ENCODE measurements at regions not wholly inside any gene's neighbourhood (a gene's known extent, or its start where the extent isn't known, plus 50 kb on each side); places are given as distances from the start of the nearest gene placed in this dataset.
A peak's percentile ranks its signal among the peaks of the same experiment; 100 is the strongest.

DNA sequence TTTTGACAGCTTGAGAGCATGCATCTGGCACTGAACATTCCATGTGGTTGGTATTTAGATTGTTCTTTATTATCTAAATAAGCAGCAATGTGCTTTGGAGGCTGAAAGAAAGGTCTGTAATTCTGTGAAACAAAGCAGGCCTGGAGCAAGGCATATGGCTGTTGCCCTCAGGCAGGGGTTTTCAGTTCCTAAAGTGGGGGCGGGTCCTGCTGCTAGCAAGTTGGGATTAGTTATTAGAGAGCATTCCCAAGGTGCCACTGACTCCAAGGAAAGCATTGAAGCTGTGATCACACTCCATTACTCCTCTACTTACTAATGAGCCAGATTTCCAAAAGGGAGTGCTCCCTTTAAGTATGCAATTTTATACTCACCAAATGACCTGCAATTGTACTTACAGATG lies 432.2 kb downstream of the OLFM4 start:
- peaks cover 10% of the 10 kb centered on the region for H3K4me1 Mint-ChIP-seq
- no peak overlapping the region for H3K27ac Mint-ChIP-seq
- TF ChIP-seq CTCF (IDR thresholded peaks at IDR 0.05) (no peak), EZH2 (IDR thresholded peaks at IDR 0.05) (no peak)

DNA sequence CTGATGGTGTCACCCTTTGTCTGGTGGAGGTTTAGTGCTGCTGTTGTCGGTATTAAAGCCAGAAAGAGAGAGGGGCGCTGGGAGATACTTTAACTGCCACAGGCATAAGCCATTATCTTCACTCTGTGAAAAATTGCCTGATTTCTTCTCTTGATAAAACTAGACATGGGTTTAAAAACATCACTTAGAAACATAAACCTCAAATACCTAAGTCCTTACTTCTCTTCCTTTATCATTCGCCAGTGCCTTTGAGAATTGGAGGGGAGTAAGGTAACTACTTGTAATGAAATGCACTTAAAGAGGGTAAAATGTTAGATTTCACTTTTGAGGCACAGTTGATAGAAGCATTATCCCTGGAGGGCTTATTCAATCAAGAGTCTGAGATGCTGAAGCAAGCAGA lies 434.5 kb downstream of the OLFM4 start:
- Histone ChIP-seq H3K9ac (no peak overlapping the region), H3K9me3 (ENCODE audit: low read depth) (no peaks in the 10 kb centered on the region), H3K27me3 (no peaks in the 10 kb centered on the region), H4K20me1 (ENCODE audit: low read depth) (no peaks in the 10 kb centered on the region), H3K4me2 (no peak overlapping the region), H3K4me3 (no peak overlapping the region), H2AFZ (replicated peaks) (peak overlapping the region; percentile 24), H3K27ac (no peak overlapping the region), H3K36me3 (no peaks in the 10 kb centered on the region), H3F3A (ENCODE audit: low read depth) (no peaks in the 10 kb centered on the region), H3K4me1 (peaks cover 13% of the 10 kb centered on the region), H3K79me2 (ENCODE audit: low read depth) (no peaks in the 10 kb centered on the region)
- DNase-seq (ENCODE audit: low spot score), result no peak
- no peaks in the 10 kb centered on the region for H3K36me3 Mint-ChIP-seq
- H3K9me3 Mint-ChIP-seq, result peaks cover 13% of the 10 kb centered on the region
- no peak overlapping the region for H3K4me3 Mint-ChIP-seq
- H3K27ac Mint-ChIP-seq, result no peak overlapping the region
- H3K27me3 Mint-ChIP-seq (ENCODE audit: insufficient read depth, low read depth), result peaks cover 3% of the 10 kb centered on the region
- TF ChIP-seq CTCF (IDR thresholded peaks at IDR 0.05), result no peak
- TF ChIP-seq EZH2 (IDR thresholded peaks at IDR 0.05), result no peak
- TF ChIP-seq EZH2phosphoT487 (IDR thresholded peaks at IDR 0.05), result no peak
- H3K4me1 Mint-ChIP-seq, result peaks cover 10% of the 10 kb centered on the region

More for the DNA sequence above, 432.2 kb downstream of the OLFM4 start:
- H3K4me3 Mint-ChIP-seq, result no peak overlapping the region
- Histone ChIP-seq H3K27me3 (no peaks in the 10 kb centered on the region), H3K4me3 (no peak overlapping the region), H3K79me2 (ENCODE audit: low read depth) (no peaks in the 10 kb centered on the region), H3K9me3 (ENCODE audit: low read depth) (no peaks in the 10 kb centered on the region), H3K4me2 (peak overlapping the region; percentile 28), H4K20me1 (ENCODE audit: low read depth) (no peaks in the 10 kb centered on the region), H3K4me1 (peaks cover 13% of the 10 kb centered on the region), H3K36me3 (no peaks in the 10 kb centered on the region), H3F3A (ENCODE audit: low read depth) (no peaks in the 10 kb centered on the region), H2AFZ (replicated peaks) (peak overlapping the region; percentile 73), H3K9ac (no peak overlapping the region), H3K27ac (no peak overlapping the region)
- no peaks in the 10 kb centered on the region for H3K27me3 Mint-ChIP-seq (ENCODE audit: insufficient read depth, low read depth)
- DNase-seq (ENCODE audit: low spot score), result peak; percentile 53
- no peaks in the 10 kb centered on the region for H3K36me3 Mint-ChIP-seq
- H3K9me3 Mint-ChIP-seq, result peaks cover 23% of the 10 kb centered on the region

GRCh38 chr13:53466576-53466975 lies 438.0 kb downstream of the OLFM4 start:
- H3K4me1 Mint-ChIP-seq, result no peaks in the 10 kb centered on the region
- Histone ChIP-seq H3F3A (ENCODE audit: low read depth) (no peaks in the 10 kb centered on the region), H3K27ac (no peak overlapping the region), H3K9ac (no peak overlapping the region), H2AFZ (replicated peaks) (no peak overlapping the region), H3K9me3 (ENCODE audit: low read depth) (no peaks in the 10 kb centered on the region), H3K36me3 (no peaks in the 10 kb centered on the region), H4K20me1 (ENCODE audit: low read depth) (no peaks in the 10 kb centered on the region), H3K4me1 (no peaks in the 10 kb centered on the region), H3K4me2 (no peak overlapping the region), H3K4me3 (no peak overlapping the region), H3K79me2 (ENCODE audit: low read depth) (no peaks in the 10 kb centered on the region), H3K27me3 (no peaks in the 10 kb centered on the region)
- no peaks in the 10 kb centered on the region for H3K36me3 Mint-ChIP-seq
- no peak for DNase-seq (ENCODE audit: low spot score)
- TF ChIP-seq EZH2phosphoT487 (IDR thresholded peaks at IDR 0.05), result no peak
- TF ChIP-seq CTCF (IDR thresholded peaks at IDR 0.05), result no peak
- no peak for TF ChIP-seq EZH2 (IDR thresholded peaks at IDR 0.05)
- H3K27me3 Mint-ChIP-seq (ENCODE audit: insufficient read depth, low read depth), result peaks cover 5% of the 10 kb centered on the region
- no peak overlapping the region for H3K4me3 Mint-ChIP-seq
- peaks cover 9% of the 10 kb centered on the region for H3K9me3 Mint-ChIP-seq
- H3K27ac Mint-ChIP-seq, result no peak overlapping the region
